A549 (cell line): ENCODE measurements at regions not wholly inside any gene's neighbourhood (a gene's known extent, or its start where the extent isn't known, plus 50 kb on each side); places are given as distances from the start of the nearest gene placed in this dataset.

Experiments
- ATAC-seq, 2 experiments: fragments of 200-7000 bp in 1 of 2; fragments of >200 bp in 1 of 2; cut with Nextera tagmentation in 1 of 2; cut with Tn5 transposase in 1 of 2; 3 replicates each; pipeline versions ENCODE4 v1.8.0 to v1.9.1; 2018 to 2020; ENCODE audit warnings: mild to moderate bottlenecking in 1 of 2, moderate library complexity in 1 of 2
- CTCF ChIA-PET: fragments of 300-600 bp; sonication (Branson Sonifier 250); formaldehyde crosslinking; extraction: SDS; loops from one replicate; lab custom pipeline; 2021; ENCODE audit warnings: antibody characterized with exemption, inconsistent platforms; lab: Yijun Ruan, JAX
- POLR2A ChIA-PET: fragments of 350-600 bp; formaldehyde crosslinking; extraction: SDS; loops from one replicate; lab custom pipeline; 2021; ENCODE audit warnings: antibody characterized with exemption, inconsistent platforms; lab: Yijun Ruan, JAX
- DNase-seq, 2 experiments: peaks; one replicate each; pipeline versions ENCODE4 v3.0.0 to v3.0.0-alpha.2; 2011 to 2016; ENCODE audit warnings: low read depth in 1 of 2, low spot score in 1 of 2
- FAIRE-seq: peaks from 2 replicates; lab custom pipeline; 2011; peaks lifted over from hg19 to GRCh38; lab: Jason Lieb, UNC
- H3K27ac ChIP-seq, 2 experiments: fragments of >200 bp; sonication (Bioruptor Twin); formaldehyde crosslinking; 3 replicates each; pipeline ENCODE4 v1.5.1; 2016 to 2017
- H3K4me1 ChIP-seq: fragments of >200 bp; sonication (Bioruptor Twin); formaldehyde crosslinking; 3 replicates; pipeline ENCODE4 v1.6.1; 2016
- H3K4me2 ChIP-seq: fragments of >200 bp; sonication (Bioruptor Twin); formaldehyde crosslinking; 3 replicates; pipeline ENCODE4 v1.6.1; 2016
- H3K4me3 ChIP-seq: fragments of >200 bp; sonication (Bioruptor Twin); formaldehyde crosslinking; 3 replicates; pipeline ENCODE4 v1.5.1; 2016
- H3K9me3 ChIP-seq: fragments of >200 bp; sonication (Bioruptor Twin); formaldehyde crosslinking; 3 replicates; pipeline ENCODE4 v1.6.1; 2016
- EHMT2 ChIP-seq: fragments of 200-600 bp; sonication (generic); IDR thresholded peaks from 2 replicates; pipeline ENCODE4 v1.6.1; 2016; ENCODE audit warnings: antibody characterized with exemption, low read depth, mild to moderate bottlenecking, moderate library complexity
- ESRRA ChIP-seq: fragments of 150-350 bp; IDR thresholded peaks from 2 replicates; pipeline ENCODE4 v1.6.1; 2014; ENCODE audit warnings: mild to moderate bottlenecking, low read length, borderline replicate concordance
- FOSL2 ChIP-seq, 2 experiments: fragments of 450-650 bp in 1 of 2; fragments of >200 bp in 1 of 2; sonication (Bioruptor Twin) in 1 of 2; formaldehyde crosslinking; IDR thresholded peaks; 2 replicates each; pipeline versions ENCODE4 v1.5.0 to v1.6.1; 2016 to 2020; ENCODE audit warnings: mild to moderate bottlenecking in 1 of 2, moderate library complexity in 1 of 2
- GATA3 ChIP-seq: IDR thresholded peaks from 2 replicates; pipeline ENCODE4 v1.6.1; 2012; ENCODE audit warnings: borderline replicate concordance
- HOXB13 ChIP-seq: fragments of 250-450 bp; sonication (Bioruptor Pico); IDR thresholded peaks from 2 replicates; pipeline ENCODE4 v1.5.0; 2020; ENCODE audit warnings: low read depth, mild to moderate bottlenecking, moderate library complexity
- KDM1A ChIP-seq: fragments of 200-600 bp; sonication (generic); IDR thresholded peaks from 2 replicates; pipeline ENCODE4 v1.6.1; 2016; ENCODE audit warnings: low read depth, mild to moderate bottlenecking
- MAFK ChIP-seq: fragments of 450-650 bp; IDR thresholded peaks from 2 replicates; pipeline ENCODE4 v1.6.1; 2014; ENCODE audit not compliant: partially characterized antibody
- MAX ChIP-seq: IDR thresholded peaks from 2 replicates; pipeline ENCODE4 v1.6.1; 2012
- MAZ ChIP-seq: fragments of 150-350 bp; IDR thresholded peaks from 2 replicates; pipeline ENCODE4 v1.6.1; 2014; ENCODE audit warnings: antibody characterized with exemption, low read depth, low read length, borderline replicate concordance
- NFE2L2 ChIP-seq: fragments of 150-350 bp; conservative IDR thresholded peaks from 2 replicates; pipeline ENCODE4 v1.6.1; 2014; ENCODE audit warnings: low read length
- NPAS2 ChIP-seq: fragments of 250-450 bp; sonication (Bioruptor Pico); IDR thresholded peaks from 2 replicates; pipeline ENCODE4 v1.8.0; 2022; ENCODE audit warnings: mild to moderate bottlenecking, moderate library complexity, borderline replicate concordance
- REST ChIP-seq: fragments of 200-600 bp; sonication (generic); IDR thresholded peaks from 2 replicates; pipeline ENCODE4 v1.6.1; 2016; ENCODE audit warnings: antibody characterized with exemption, mild to moderate bottlenecking, moderate library complexity
- SMC3 ChIP-seq: fragments of >200 bp; sonication (Bioruptor Twin); formaldehyde crosslinking; IDR thresholded peaks from 3 replicates; pipeline ENCODE4 v1.6.1; 2018; ENCODE audit warnings: inconsistent platforms
- ZNF302 ChIP-seq: fragments of 250-450 bp; sonication (Bioruptor Pico); IDR thresholded peaks from 2 replicates; pipeline ENCODE4 v1.9.0; 2021; ENCODE audit warnings: inconsistent platforms, mild to moderate bottlenecking, moderate library complexity
- WGBS: methylation state at CpG from one replicate; pipeline ENCODE4 v1.1.6; 2017; ENCODE audit errors: missing lambda C conversion rate; 5-methylcytosine and 5-hydroxymethylcytosine counted together

GRCh38 chr22:49554741-49555140 lies 272.9 kb downstream of the BRD1 start:
- Histone ChIP-seq H3K27ac (no peak overlapping the region), H3K9me3 (no peaks in the 10 kb centered on the region), H3K4me3 (no peak overlapping the region), H3K4me2 (no peak overlapping the region), H3K4me1 (no peaks in the 10 kb centered on the region)
- no peak for TF ChIP-seq SMC3
- TF ChIP-seq KDM1A, result no peak
- no peak for TF ChIP-seq NPAS2 (CRISPR knock-in tag)
- ChIA-PET CTCF (no interaction called here), POLR2A (no interaction called here)
- WGBS, result 83% methylated on average over 3 of the region's 17 CpGs
- DNase-seq (no peak), FAIRE-seq (no peak), ATAC-seq (no peak)

GRCh38 chr22:49554296-49554625 lies 273.4 kb downstream of the BRD1 start:
- no peak for DNase-seq
- no peak for FAIRE-seq
- ATAC-seq, result no peak
- TF ChIP-seq MAZ, result no peak
- TF ChIP-seq ZNF302, result no peak
- TF ChIP-seq NFE2L2, result no peak
- TF ChIP-seq MAFK, result no peak
- no peak for TF ChIP-seq FOSL2 (IDR thresholded peaks at IDR 0.05)
- TF ChIP-seq FOSL2 (CRISPR knock-in tag; IDR thresholded peaks at IDR 0.05), result no peak
- TF ChIP-seq EHMT2, result no peak
- 45% methylated on average over 6 of the region's 10 CpGs for WGBS
- no peak overlapping the region for H3K4me3 ChIP-seq
- no peaks in the 10 kb centered on the region for H3K4me1 ChIP-seq
- CTCF ChIA-PET, result no interaction called here
- H3K9me3 ChIP-seq, result no peaks in the 10 kb centered on the region
- no peak overlapping the region for H3K27ac ChIP-seq
- no peak overlapping the region for H3K4me2 ChIP-seq
- POLR2A ChIA-PET, result no interaction called here

- FAIRE-seq (no peak), ATAC-seq (no peak; a peak in 1 of 6 replicates), DNase-seq (no peak)
- ChIA-PET CTCF (no interaction called here), POLR2A (no interaction called here)
- H3K4me3 ChIP-seq, result no peak overlapping the region
- no peaks in the 10 kb centered on the region for H3K4me1 ChIP-seq
- no peaks in the 10 kb centered on the region for H3K9me3 ChIP-seq
- H3K4me2 ChIP-seq, result no peak overlapping the region
- 24% methylated on average over 5 of the region's 20 CpGs for WGBS
- H3K27ac ChIP-seq, result no peak overlapping the region
- no peak for TF ChIP-seq GATA3
- peak; percentile 78 for TF ChIP-seq REST
Observed at GRCh38 chr22:49553518-49554295, 274.0 kb downstream of the BRD1 start.

GRCh38 chr22:49553076-49553475 lies 274.6 kb downstream of the BRD1 start:
- DNase-seq (no peak), ATAC-seq (no peak), FAIRE-seq (no peak)
- Histone ChIP-seq H3K4me1 (no peaks in the 10 kb centered on the region), H3K4me2 (no peak overlapping the region), H3K4me3 (no peak overlapping the region), H3K27ac (no peak overlapping the region), H3K9me3 (no peaks in the 10 kb centered on the region)
- CTCF ChIA-PET, result interaction anchor here (1.1 kb wide), 1 partner anchor 9 kb away, joined by 3 read pairs; no protein-coding TSS in a partner anchor
- WGBS, result 13% methylated on average over 3 of the region's 11 CpGs
- POLR2A ChIA-PET, result no interaction called here
- TF ChIP-seq ESRRA, result no peak
- no peak for TF ChIP-seq MAX
- TF ChIP-seq HOXB13 (CRISPR knock-in tag), result no peak
